Mesendoderm (in vitro differentiated cells): ENCODE measurements at regions not wholly inside any gene's neighbourhood (a gene's known extent, or its start where the extent isn't known, plus 50 kb on each side); places are given as distances from the start of the nearest gene placed in this dataset.

Source experiments
- DNase-seq: peaks from one replicate; pipeline ENCODE4 v3.0.0; 2013
- H2AK5ac ChIP-seq: 2 replicates; pipeline ENCODE4 v1.6.1; 2013; ENCODE audit warnings: low read length, inconsistent platforms
- H2BK120ac ChIP-seq: 2 replicates; pipeline ENCODE4 v1.6.1; 2013; ENCODE audit warnings: low read depth, mild to moderate bottlenecking, low read length, moderate library complexity, mixed read lengths
- H2BK15ac ChIP-seq: replicated peaks from 2 replicates; pipeline ENCODE4 v1.6.1; 2013; ENCODE audit warnings: low read depth, mild to moderate bottlenecking, moderate library complexity
- H2BK5ac ChIP-seq: 2 replicates; pipeline ENCODE4 v1.6.1; 2013; ENCODE audit warnings: low read length, inconsistent platforms
- H3K18ac ChIP-seq: 2 replicates; pipeline ENCODE4 v1.6.1; 2013; ENCODE audit warnings: mild to moderate bottlenecking, low read length, mixed read lengths
- H3K23ac ChIP-seq: one replicate; pipeline ENCODE4 v1.6.1; 2013; ENCODE audit warnings: low read length
- H3K27ac ChIP-seq: 2 replicates; pipeline ENCODE4 v1.5.1; 2013; ENCODE audit warnings: low read depth, mild to moderate bottlenecking, inconsistent platforms, low read length, moderate library complexity
- H3K27me3 ChIP-seq: 2 replicates; pipeline ENCODE4 v1.6.1; 2013; ENCODE audit warnings: low read length, control low read depth, mild to moderate bottlenecking, inconsistent platforms; ENCODE audit not compliant: insufficient read depth, poor library complexity
- H3K36me3 ChIP-seq: 2 replicates; pipeline ENCODE4 v1.6.1; 2013; ENCODE audit warnings: low read length, inconsistent platforms; ENCODE audit not compliant: control insufficient read depth, insufficient read depth
- H3K4ac ChIP-seq: one replicate; pipeline ENCODE4 v1.6.1; 2013; ENCODE audit warnings: low read depth, mild to moderate bottlenecking, low read length, moderate library complexity
- H3K4me1 ChIP-seq: 2 replicates; pipeline ENCODE4 v1.6.1; 2013; ENCODE audit warnings: low read depth, low read length, inconsistent platforms; ENCODE audit not compliant: control insufficient read depth
- H3K4me2 ChIP-seq: 2 replicates; pipeline ENCODE4 v1.6.1; 2013; ENCODE audit warnings: low read length
- H3K4me3 ChIP-seq: 2 replicates; pipeline ENCODE4 v1.5.1; 2013; ENCODE audit warnings: mild to moderate bottlenecking, low read length
- H3K56ac ChIP-seq: one replicate; pipeline ENCODE4 v1.6.1; 2013; ENCODE audit warnings: low read length
- H3K79me1 ChIP-seq: 2 replicates; pipeline ENCODE4 v1.6.1; 2013; ENCODE audit warnings: low read length, inconsistent platforms
- H3K79me2 ChIP-seq: 2 replicates; pipeline ENCODE4 v1.6.1; 2013; ENCODE audit warnings: mild to moderate bottlenecking, low read length; ENCODE audit not compliant: control insufficient read depth, insufficient read depth
- H3K9ac ChIP-seq: 2 replicates; pipeline ENCODE4 v1.6.1; 2013; ENCODE audit warnings: low read length, inconsistent platforms
- H4K5ac ChIP-seq: one replicate; pipeline ENCODE4 v1.6.1; 2013; ENCODE audit warnings: low read length
- H4K8ac ChIP-seq: one replicate; pipeline ENCODE4 v1.6.1; 2013; ENCODE audit warnings: low read depth, mild to moderate bottlenecking, control low read depth, low read length, moderate library complexity
- WGBS: extraction: QIAGEN DNeasy Blood & Tissue Kit; methylation state at CpG from one replicate; pipeline ENCODE4 v1.1.7; 2013; ENCODE audit warnings: low lambda C conversion rate, missing lambda C conversion rate; ENCODE audit not compliant: insufficient coverage; ENCODE audit errors: extremely low coverage; 5-methylcytosine and 5-hydroxymethylcytosine counted together

DNA sequence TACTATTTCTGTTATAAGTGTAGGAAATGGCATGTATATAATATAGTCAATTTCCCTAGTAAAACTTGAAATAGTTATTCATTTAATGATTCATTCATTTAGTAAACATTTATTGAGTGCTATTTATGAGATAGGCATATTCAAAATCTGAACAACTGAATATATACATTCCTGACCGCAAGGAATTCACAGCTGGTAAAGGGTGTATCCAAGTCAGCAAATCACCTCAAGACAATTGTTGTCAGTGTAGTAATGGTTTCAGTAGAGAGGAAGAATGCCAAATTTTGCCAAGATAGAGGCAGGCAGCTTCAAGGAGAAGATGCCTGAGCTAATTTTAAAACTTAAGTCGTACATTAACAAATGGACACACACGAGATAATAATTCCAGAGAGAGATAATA lies 89.8 kb upstream of the CHST9 start:
- H3K23ac ChIP-seq: no peak overlapping the region
- no peak overlapping the region for H3K9ac ChIP-seq
- no peaks in the 10 kb centered on the region for H3K79me1 ChIP-seq
- H3K79me2 ChIP-seq: no peaks in the 10 kb centered on the region
- H3K36me3 ChIP-seq: no peaks in the 10 kb centered on the region
- WGBS: no CpG with 5 or more reads among the region's 3 CpGs
- H3K18ac ChIP-seq: no peak overlapping the region
- no peaks in the 10 kb centered on the region for H3K27me3 ChIP-seq
- no peak overlapping the region for H2BK5ac ChIP-seq
- no peak overlapping the region for H3K56ac ChIP-seq
- H3K4me3 ChIP-seq: no peak overlapping the region
- H3K4me1 ChIP-seq: no peaks in the 10 kb centered on the region
- H3K27ac ChIP-seq: no peak overlapping the region
- DNase-seq: no peak
- no peak overlapping the region for H4K8ac ChIP-seq
- H3K4me2 ChIP-seq: no peak overlapping the region
- H3K4ac ChIP-seq: no peak overlapping the region
- H2BK120ac ChIP-seq: no peak overlapping the region
- no peak overlapping the region for H4K5ac ChIP-seq
- no peak overlapping the region for H2BK15ac ChIP-seq
- no peak overlapping the region for H2AK5ac ChIP-seq

DNA sequence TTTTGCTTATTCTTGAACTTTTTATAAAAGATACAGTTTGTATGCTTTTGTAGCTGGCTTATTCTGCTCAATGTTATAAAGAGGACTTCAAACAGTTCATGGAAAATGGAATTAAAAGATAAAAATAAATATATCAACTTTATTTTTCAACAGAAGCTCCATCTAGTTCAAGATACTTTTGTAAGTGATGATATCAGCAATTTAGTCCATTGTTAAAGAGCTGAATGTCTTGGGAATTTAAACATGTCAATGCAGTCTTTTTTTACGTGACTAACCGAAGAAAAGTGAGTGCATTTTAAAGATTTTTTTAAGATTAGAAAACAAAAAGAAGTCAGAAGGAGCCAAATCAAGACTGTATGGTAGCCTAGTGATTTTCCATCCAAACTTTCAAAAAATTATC lies 85.4 kb upstream of the CHST9 start:
- Histone ChIP-seq H3K56ac (no peak overlapping the region), H3K4me2 (no peak overlapping the region), H2BK15ac (no peak overlapping the region), H2AK5ac (no peak overlapping the region), H3K36me3 (no peaks in the 10 kb centered on the region), H3K4ac (no peak overlapping the region), H3K23ac (no peak overlapping the region), H4K8ac (no peak overlapping the region), H3K79me2 (no peaks in the 10 kb centered on the region), H3K79me1 (no peaks in the 10 kb centered on the region), H3K4me3 (no peak overlapping the region), H3K27ac (no peak overlapping the region), H2BK120ac (no peak overlapping the region), H3K9ac (no peak overlapping the region), H3K18ac (no peak overlapping the region), H4K5ac (no peak overlapping the region), H3K4me1 (no peaks in the 10 kb centered on the region), H2BK5ac (no peak overlapping the region), H3K27me3 (no peaks in the 10 kb centered on the region)
- no peak for DNase-seq
- no CpG with 5 or more reads among the region's 2 CpGs for WGBS

DNA sequence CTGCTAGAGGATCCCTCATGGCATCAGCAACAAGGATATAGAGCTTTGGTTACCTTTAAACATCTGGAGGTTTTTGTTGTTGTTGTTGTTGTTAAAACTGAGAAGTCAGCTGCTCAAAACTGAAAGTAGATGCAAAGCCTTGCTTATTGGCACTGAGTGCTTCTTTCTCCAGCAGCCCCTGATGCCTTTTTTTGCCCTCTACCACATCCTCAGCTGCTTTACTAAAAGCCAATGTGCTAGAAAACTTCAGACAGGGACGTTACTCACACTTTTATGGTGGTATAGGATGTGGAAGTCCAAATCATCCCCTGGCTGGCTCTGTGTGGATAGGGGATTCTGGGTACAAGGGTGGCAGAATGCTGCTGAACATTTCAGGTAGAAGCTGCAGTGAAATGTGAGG lies 78.3 kb upstream of the CHST9 start:
- no CpG with 5 or more reads among the region's 1 CpG for WGBS
- H3K79me2 ChIP-seq: no peaks in the 10 kb centered on the region
- no peaks in the 10 kb centered on the region for H3K36me3 ChIP-seq
- H3K4me2 ChIP-seq: no peak overlapping the region
- H2BK5ac ChIP-seq: no peak overlapping the region
- DNase-seq: no peak
- H3K4me1 ChIP-seq: no peaks in the 10 kb centered on the region
- H4K5ac ChIP-seq: no peak overlapping the region
- H4K8ac ChIP-seq: no peak overlapping the region
- H3K4ac ChIP-seq: no peak overlapping the region
- no peak overlapping the region for H3K27ac ChIP-seq
- no peak overlapping the region for H3K4me3 ChIP-seq
- no peaks in the 10 kb centered on the region for H3K27me3 ChIP-seq
- H3K23ac ChIP-seq: no peak overlapping the region
- H2BK15ac ChIP-seq: no peak overlapping the region
- H3K79me1 ChIP-seq: no peaks in the 10 kb centered on the region
- H3K56ac ChIP-seq: no peak overlapping the region
- H3K9ac ChIP-seq: no peak overlapping the region
- H2AK5ac ChIP-seq: no peak overlapping the region
- no peak overlapping the region for H3K18ac ChIP-seq
- H2BK120ac ChIP-seq: no peak overlapping the region

DNA sequence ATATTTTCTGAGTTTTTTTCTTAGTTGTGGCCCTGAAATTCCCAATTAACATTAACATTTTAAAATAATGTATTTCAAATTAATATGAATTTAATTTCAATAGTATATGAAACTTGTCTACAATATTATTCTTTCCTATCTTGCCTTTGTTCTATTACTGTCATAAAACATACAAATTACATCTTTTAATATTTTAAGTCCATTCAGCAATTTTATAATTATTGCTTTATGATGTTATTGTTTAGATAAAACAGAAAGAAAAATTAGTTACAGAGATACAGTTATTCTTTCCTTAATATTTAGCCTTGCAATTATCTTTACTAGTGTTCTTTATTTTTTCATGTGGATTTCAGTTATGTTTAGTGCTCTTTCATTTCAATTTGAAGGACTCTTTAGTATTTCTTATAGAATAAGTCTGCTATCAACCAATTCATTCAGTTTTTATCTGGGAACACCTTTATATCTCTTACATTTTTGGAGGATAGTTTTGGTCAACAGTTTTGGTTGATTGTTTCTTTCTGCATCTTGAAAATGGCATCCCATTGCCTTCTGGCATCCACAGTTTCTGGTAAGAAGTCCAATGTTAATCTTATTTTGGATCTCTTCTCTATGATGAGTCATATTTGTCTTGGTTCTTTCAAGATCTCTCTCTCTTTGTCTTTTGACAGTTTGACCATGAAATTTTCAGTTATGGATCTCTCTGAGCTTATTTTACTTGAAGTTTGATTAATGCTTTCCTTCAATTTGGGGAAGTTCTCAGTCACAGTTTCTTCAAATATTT lies 76.9 kb upstream of the CHST9 start:
- Histone ChIP-seq H3K4ac (no peak overlapping the region), H2BK15ac (no peak overlapping the region), H3K27me3 (no peaks in the 10 kb centered on the region), H2BK120ac (no peak overlapping the region), H3K4me1 (no peaks in the 10 kb centered on the region), H4K5ac (no peak overlapping the region), H3K4me2 (no peak overlapping the region), H4K8ac (no peak overlapping the region), H3K4me3 (no peak overlapping the region), H3K23ac (no peak overlapping the region), H3K56ac (no peak overlapping the region), H3K18ac (no peak overlapping the region), H3K9ac (no peak overlapping the region), H2BK5ac (no peak overlapping the region), H3K36me3 (no peaks in the 10 kb centered on the region), H3K79me1 (no peaks in the 10 kb centered on the region), H3K79me2 (no peaks in the 10 kb centered on the region), H2AK5ac (no peak overlapping the region), H3K27ac (no peak overlapping the region)
- no peak for DNase-seq

DNA sequence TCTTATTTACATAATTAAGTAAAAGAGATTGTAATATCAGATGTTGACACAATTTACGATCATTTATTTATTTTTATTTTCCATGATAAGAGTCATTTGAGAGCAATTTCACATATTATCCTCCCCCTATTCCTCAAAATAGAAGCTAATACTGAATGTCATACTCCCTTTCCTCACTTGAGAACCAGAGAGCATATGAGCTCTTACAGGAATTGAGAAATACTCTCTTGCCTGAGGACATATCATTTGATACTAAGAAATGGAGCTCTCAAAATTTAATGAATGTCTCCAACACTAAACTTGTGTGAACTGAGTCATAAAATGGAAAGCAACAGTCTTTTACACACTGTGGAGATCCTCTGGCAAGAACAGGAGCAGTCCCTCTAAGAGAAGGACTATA lies 68.5 kb upstream of the CHST9 start:
- H2BK15ac ChIP-seq: no peak overlapping the region
- no peak overlapping the region for H3K23ac ChIP-seq
- DNase-seq: no peak
- no peak overlapping the region for H3K4me3 ChIP-seq
- H4K5ac ChIP-seq: no peak overlapping the region
- H3K4me1 ChIP-seq: no peaks in the 10 kb centered on the region
- H3K27me3 ChIP-seq: no peaks in the 10 kb centered on the region
- H3K9ac ChIP-seq: no peak overlapping the region
- no peak overlapping the region for H3K18ac ChIP-seq
- no peaks in the 10 kb centered on the region for H3K36me3 ChIP-seq
- H3K79me1 ChIP-seq: no peaks in the 10 kb centered on the region
- no peak overlapping the region for H3K4ac ChIP-seq
- no peak overlapping the region for H2AK5ac ChIP-seq
- H2BK120ac ChIP-seq: no peak overlapping the region
- no peak overlapping the region for H3K4me2 ChIP-seq
- H4K8ac ChIP-seq: no peak overlapping the region
- H3K79me2 ChIP-seq: no peaks in the 10 kb centered on the region
- no CpG with 5 or more reads among the region's 1 CpG for WGBS
- no peak overlapping the region for H3K56ac ChIP-seq
- H2BK5ac ChIP-seq: no peak overlapping the region
- H3K27ac ChIP-seq: no peak overlapping the region

DNA sequence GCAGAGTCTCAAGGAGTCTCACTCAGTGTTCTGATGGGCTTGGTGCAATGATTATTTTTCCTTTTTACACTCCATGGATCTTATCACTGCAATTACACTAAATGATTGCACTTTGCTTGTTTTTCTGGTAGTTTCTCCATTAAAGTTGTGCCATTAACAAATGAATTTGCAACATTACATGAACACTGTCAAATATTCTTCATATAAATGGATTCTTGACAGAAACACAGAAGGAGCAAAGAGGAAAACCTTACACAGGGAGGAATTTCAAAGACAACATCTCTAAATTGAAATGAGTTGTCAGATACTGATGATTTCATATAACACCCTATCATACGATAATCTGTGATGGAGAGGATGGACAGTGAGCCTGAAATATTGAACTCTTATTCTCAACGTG lies 65.4 kb upstream of the CHST9 start:
- H3K4ac ChIP-seq: no peak overlapping the region
- H3K4me1 ChIP-seq: no peaks in the 10 kb centered on the region
- H4K8ac ChIP-seq: no peak overlapping the region
- H3K79me1 ChIP-seq: no peaks in the 10 kb centered on the region
- H3K18ac ChIP-seq: no peak overlapping the region
- no peak overlapping the region for H3K4me2 ChIP-seq
- no peak overlapping the region for H3K23ac ChIP-seq
- H3K56ac ChIP-seq: no peak overlapping the region
- H2AK5ac ChIP-seq: no peak overlapping the region
- H4K5ac ChIP-seq: no peak overlapping the region
- no peak overlapping the region for H2BK5ac ChIP-seq
- H3K4me3 ChIP-seq: no peak overlapping the region
- H3K27ac ChIP-seq: no peak overlapping the region
- no CpG with 5 or more reads among the region's 2 CpGs for WGBS
- DNase-seq: no peak
- no peak overlapping the region for H2BK120ac ChIP-seq
- no peaks in the 10 kb centered on the region for H3K27me3 ChIP-seq
- no peaks in the 10 kb centered on the region for H3K36me3 ChIP-seq
- no peak overlapping the region for H3K9ac ChIP-seq
- H2BK15ac ChIP-seq: no peak overlapping the region
- H3K79me2 ChIP-seq: no peaks in the 10 kb centered on the region
